A549 (cell line): ENCODE measurements at regions not wholly inside any gene's neighbourhood (a gene's known extent, or its start where the extent isn't known, plus 50 kb on each side); places are given as distances from the start of the nearest gene placed in this dataset.

Source experiments
- CEBPB ChIP-seq, 2 experiments: fragments of >200 bp in 1 of 2; sonication (Bioruptor Twin) in 1 of 2; formaldehyde crosslinking in 1 of 2; IDR thresholded peaks; 2 replicates each; pipeline ENCODE4 v1.6.1; 2012 to 2016
- CHD2 ChIP-seq: fragments of 150-350 bp; IDR thresholded peaks from 2 replicates; pipeline ENCODE4 v1.6.1; 2014; ENCODE audit warnings: low read length; ENCODE audit not compliant: partially characterized antibody
- CTCF ChIP-seq: fragments of >200 bp; sonication (Bioruptor Twin); formaldehyde crosslinking; IDR thresholded peaks from 3 replicates; pipeline ENCODE4 v1.5.1; 2016
- EP300 ChIP-seq, 2 experiments: fragments of >200 bp; sonication (Bioruptor Twin); formaldehyde crosslinking; IDR thresholded peaks; 2 replicates in 1 of 2; 3 replicates in 1 of 2; pipeline ENCODE4 v1.6.1; 2016 to 2017
- ESRRA ChIP-seq: fragments of 150-350 bp; IDR thresholded peaks from 2 replicates; pipeline ENCODE4 v1.6.1; 2014; ENCODE audit warnings: mild to moderate bottlenecking, low read length, borderline replicate concordance
- HMGXB4 ChIP-seq: fragments of 250-450 bp; sonication (Bioruptor Pico); IDR thresholded peaks from 2 replicates; pipeline ENCODE4 v1.5.0; 2021; ENCODE audit warnings: mild to moderate bottlenecking, moderate library complexity, borderline replicate concordance
- JUN ChIP-seq, 2 experiments: fragments of >200 bp; sonication (Bioruptor Twin); formaldehyde crosslinking; IDR thresholded peaks; 2 replicates in 1 of 2; 3 replicates in 1 of 2; pipeline ENCODE4 v1.6.1; 2016 to 2017
- POLR2A ChIP-seq: IDR thresholded peaks from 2 replicates; pipeline ENCODE4 v1.6.1; 2012; ENCODE audit warnings: mild to moderate bottlenecking, low read length
- RAD21 ChIP-seq, 2 experiments: fragments of >200 bp in 1 of 2; sonication (Bioruptor Twin) in 1 of 2; formaldehyde crosslinking in 1 of 2; IDR thresholded peaks in 1 of 2; conservative IDR thresholded peaks in 1 of 2; 2 replicates in 1 of 2; 3 replicates in 1 of 2; pipeline ENCODE4 v1.6.1; 2012 to 2018; ENCODE audit warnings: inconsistent platforms in 1 of 2
- RCOR1 ChIP-seq: fragments of 150-350 bp; IDR thresholded peaks from 2 replicates; pipeline ENCODE4 v1.6.1; 2014; ENCODE audit warnings: antibody characterized with exemption, low read length, low read depth
- ZFP36 ChIP-seq: fragments of 450-650 bp; IDR thresholded peaks from 2 replicates; pipeline ENCODE4 v1.6.1; 2014; ENCODE audit warnings: borderline replicate concordance; ENCODE audit not compliant: partially characterized antibody
- ZSCAN20 ChIP-seq: fragments of 250-450 bp; sonication (Bioruptor Pico); IDR thresholded peaks from 2 replicates; pipeline ENCODE4 v1.8.0; 2022; ENCODE audit warnings: mild to moderate bottlenecking, moderate library complexity
- TF ChIP-seq, protein P1 (sequence below): fragments of 200-600 bp; sonication (generic); IDR thresholded peaks from 2 replicates; pipeline ENCODE4 v1.6.1; 2016; ENCODE audit warnings: antibody characterized with exemption, mild to moderate bottlenecking, moderate library complexity
- TF ChIP-seq, protein P2 (sequence below): fragments of 450-650 bp; IDR thresholded peaks from 2 replicates; pipeline ENCODE4 v1.6.1; 2014; ENCODE audit warnings: antibody characterized with exemption

- TF ChIP-seq RCOR1 (no peak), CHD2 (no peak), CTCF (no peak), HMGXB4 (CRISPR knock-in tag) (no peak), ZFP36 (no peak), POLR2A (no peak), EP300 (IDR thresholded peaks at IDR 0.05) (no peak), ESRRA (no peak), ZSCAN20 (CRISPR knock-in tag) (no peak), JUN (IDR thresholded peaks at IDR 0.05) (no peak), CEBPB (IDR thresholded peaks at IDR 0.05) (no peak), RAD21 (conservative IDR thresholded peaks at IDR 0.05 in 1 of 2, IDR thresholded peaks at IDR 0.05 in 1 of 2) (no peak)
- TF ChIP-seq, protein P1, sequence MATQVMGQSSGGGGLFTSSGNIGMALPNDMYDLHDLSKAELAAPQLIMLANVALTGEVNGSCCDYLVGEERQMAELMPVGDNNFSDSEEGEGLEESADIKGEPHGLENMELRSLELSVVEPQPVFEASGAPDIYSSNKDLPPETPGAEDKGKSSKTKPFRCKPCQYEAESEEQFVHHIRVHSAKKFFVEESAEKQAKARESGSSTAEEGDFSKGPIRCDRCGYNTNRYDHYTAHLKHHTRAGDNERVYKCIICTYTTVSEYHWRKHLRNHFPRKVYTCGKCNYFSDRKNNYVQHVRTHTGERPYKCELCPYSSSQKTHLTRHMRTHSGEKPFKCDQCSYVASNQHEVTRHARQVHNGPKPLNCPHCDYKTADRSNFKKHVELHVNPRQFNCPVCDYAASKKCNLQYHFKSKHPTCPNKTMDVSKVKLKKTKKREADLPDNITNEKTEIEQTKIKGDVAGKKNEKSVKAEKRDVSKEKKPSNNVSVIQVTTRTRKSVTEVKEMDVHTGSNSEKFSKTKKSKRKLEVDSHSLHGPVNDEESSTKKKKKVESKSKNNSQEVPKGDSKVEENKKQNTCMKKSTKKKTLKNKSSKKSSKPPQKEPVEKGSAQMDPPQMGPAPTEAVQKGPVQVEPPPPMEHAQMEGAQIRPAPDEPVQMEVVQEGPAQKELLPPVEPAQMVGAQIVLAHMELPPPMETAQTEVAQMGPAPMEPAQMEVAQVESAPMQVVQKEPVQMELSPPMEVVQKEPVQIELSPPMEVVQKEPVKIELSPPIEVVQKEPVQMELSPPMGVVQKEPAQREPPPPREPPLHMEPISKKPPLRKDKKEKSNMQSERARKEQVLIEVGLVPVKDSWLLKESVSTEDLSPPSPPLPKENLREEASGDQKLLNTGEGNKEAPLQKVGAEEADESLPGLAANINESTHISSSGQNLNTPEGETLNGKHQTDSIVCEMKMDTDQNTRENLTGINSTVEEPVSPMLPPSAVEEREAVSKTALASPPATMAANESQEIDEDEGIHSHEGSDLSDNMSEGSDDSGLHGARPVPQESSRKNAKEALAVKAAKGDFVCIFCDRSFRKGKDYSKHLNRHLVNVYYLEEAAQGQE: no peak
- TF ChIP-seq, protein P2, sequence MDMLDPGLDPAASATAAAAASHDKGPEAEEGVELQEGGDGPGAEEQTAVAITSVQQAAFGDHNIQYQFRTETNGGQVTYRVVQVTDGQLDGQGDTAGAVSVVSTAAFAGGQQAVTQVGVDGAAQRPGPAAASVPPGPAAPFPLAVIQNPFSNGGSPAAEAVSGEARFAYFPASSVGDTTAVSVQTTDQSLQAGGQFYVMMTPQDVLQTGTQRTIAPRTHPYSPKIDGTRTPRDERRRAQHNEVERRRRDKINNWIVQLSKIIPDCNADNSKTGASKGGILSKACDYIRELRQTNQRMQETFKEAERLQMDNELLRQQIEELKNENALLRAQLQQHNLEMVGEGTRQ: no peak
Measured at GRCh38 chr12:46124132-46124847, 133.9 kb upstream of the SCAF11 start.
